ENCODE measurements at regions not wholly inside any gene's neighbourhood (a gene's known extent, or its start where the extent isn't known, plus 50 kb on each side); places are given as distances from the start of the nearest gene placed in this dataset.

DNA sequence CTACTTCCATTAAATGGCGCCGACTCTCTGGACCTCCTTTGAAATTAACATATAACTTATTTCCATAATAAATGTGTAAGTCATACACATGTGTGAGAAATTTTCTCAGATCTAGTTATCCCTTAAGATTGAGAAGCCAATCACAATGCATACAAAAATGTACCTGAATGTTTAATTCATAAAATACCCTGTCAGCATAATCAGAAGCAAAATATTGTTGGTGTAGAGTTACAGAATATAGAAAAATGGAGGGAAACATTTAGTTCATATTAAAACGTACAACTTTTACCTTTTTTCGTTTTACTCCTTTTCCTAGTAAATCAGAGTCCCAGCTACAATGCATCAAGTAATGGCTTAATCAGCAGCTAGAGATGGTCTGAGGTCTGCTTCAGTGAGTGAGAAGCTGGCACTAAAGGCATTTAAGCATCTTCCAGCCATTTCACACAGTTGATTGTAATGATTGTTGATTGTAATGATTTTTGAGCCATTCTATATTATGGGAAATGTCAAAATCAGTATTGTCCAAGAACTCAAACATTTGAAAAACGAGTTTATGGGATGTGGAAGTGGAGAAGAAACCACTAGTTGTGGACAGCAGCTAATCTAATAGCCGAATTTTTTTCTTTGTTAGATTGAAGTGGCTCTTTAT is 81.8 kb downstream of the ANXA1 start:
- no peaks in the 10 kb centered on the region for H3K27me3 ChIP-seq
- DNase-seq: no peak
- no peak overlapping the region for H3K9ac ChIP-seq (ENCODE audit: low read depth in 2 of 2, low read length in 2 of 2)
- no peaks in the 10 kb centered on the region for H3K4me1 ChIP-seq
- no peak overlapping the region for H3K4me3 ChIP-seq
- intact Hi-C loops (cut with DNase I): no loop called here
- TF ChIP-seq CTCF (IDR thresholded peaks at IDR 0.05): no peak
- no peak overlapping the region for H3K27ac ChIP-seq
- no peaks in the 10 kb centered on the region for H3K9me3 ChIP-seq
- no peaks in the 10 kb centered on the region for H3K36me3 ChIP-seq

DNA sequence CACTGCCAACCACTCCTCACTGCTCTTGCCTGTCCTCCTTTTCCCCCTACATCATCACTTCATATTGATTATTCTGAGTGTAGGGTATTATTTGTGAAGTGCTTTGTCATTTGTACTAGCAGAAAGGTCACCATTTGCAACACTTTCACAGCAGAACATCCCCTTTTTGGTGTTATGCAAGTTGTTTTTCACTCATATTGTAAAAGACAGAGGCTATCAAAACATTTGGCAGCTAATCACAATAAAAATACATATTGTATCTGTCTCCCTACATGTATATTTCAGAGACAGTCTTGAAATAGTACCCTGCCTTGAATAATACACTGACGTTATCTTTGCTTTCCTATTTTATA is 82.3 kb downstream of the ANXA1 start:
- intact Hi-C loops (cut with DNase I): no loop called here
- Histone ChIP-seq H3K9ac (ENCODE audit: low read depth in 2 of 2, low read length in 2 of 2) (no peak overlapping the region), H3K4me3 (no peak overlapping the region), H3K27me3 (no peaks in the 10 kb centered on the region), H3K4me1 (no peaks in the 10 kb centered on the region), H3K9me3 (no peaks in the 10 kb centered on the region), H3K36me3 (no peaks in the 10 kb centered on the region), H3K27ac (no peak overlapping the region)
- no peak for DNase-seq
- no peak for TF ChIP-seq CTCF (IDR thresholded peaks at IDR 0.05)

GRCh38 chr9:73237140-73237539 is 85.5 kb downstream of the ANXA1 start:
- Histone ChIP-seq H3K4me3 (no peak overlapping the region), H3K4me1 (no peaks in the 10 kb centered on the region), H3K36me3 (no peaks in the 10 kb centered on the region), H3K27ac (no peak overlapping the region), H3K9me3 (no peaks in the 10 kb centered on the region), H3K27me3 (no peaks in the 10 kb centered on the region), H3K9ac (ENCODE audit: low read depth in 2 of 2, low read length in 2 of 2) (no peak overlapping the region)
- no peak for DNase-seq
- intact Hi-C loops (cut with DNase I): no loop called here
- TF ChIP-seq CTCF (IDR thresholded peaks at IDR 0.05): no peak

- DNase-seq: no peak
- no peaks in the 10 kb centered on the region for H3K36me3 ChIP-seq
Observed at GRCh38 chr9:73239570-73240265, 88.1 kb downstream of the ANXA1 start.

DNA sequence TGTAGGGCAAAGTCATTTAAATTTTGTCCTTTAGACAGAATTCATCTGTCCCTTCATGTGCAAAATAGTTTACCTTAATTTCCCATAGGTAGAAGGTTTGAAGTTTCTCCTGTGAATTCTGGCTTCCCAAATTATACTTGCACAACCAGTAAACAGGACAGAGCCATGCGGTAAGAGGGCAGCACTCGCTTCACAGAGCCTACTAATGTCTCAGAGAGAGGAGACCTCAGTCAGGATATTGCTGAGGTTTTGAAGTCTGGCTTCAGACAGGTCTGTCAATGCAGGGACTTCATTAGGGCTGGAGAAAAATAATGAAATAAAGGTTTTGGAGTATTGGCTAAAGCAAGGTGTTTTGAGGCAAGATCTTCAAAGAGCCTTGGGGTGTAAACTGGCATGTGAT is 91.4 kb downstream of the ANXA1 start:
- no peak for TF ChIP-seq CTCF (IDR thresholded peaks at IDR 0.05)
- H3K9me3 ChIP-seq: no peaks in the 10 kb centered on the region
- DNase-seq: no peak
- no peak overlapping the region for H3K4me3 ChIP-seq
- intact Hi-C loops (cut with DNase I): no loop called here
- H3K27ac ChIP-seq: no peak overlapping the region
- no peak overlapping the region for H3K9ac ChIP-seq (ENCODE audit: low read depth in 2 of 2, low read length in 2 of 2)
- no peaks in the 10 kb centered on the region for H3K27me3 ChIP-seq
- no peaks in the 10 kb centered on the region for H3K36me3 ChIP-seq
- H3K4me1 ChIP-seq: no peaks in the 10 kb centered on the region

More at GRCh38 chr9:73239570-73240265, 88.1 kb downstream of the ANXA1 start:
- H3K27me3 ChIP-seq: no peaks in the 10 kb centered on the region
- H3K4me1 ChIP-seq: no peaks in the 10 kb centered on the region
- H3K4me3 ChIP-seq: no peak overlapping the region
- TF ChIP-seq CTCF (IDR thresholded peaks at IDR 0.05): no peak
- H3K9me3 ChIP-seq: no peaks in the 10 kb centered on the region
- H3K9ac ChIP-seq (ENCODE audit: low read depth in 2 of 2, low read length in 2 of 2): no peak overlapping the region
- H3K27ac ChIP-seq: no peak overlapping the region
- intact Hi-C loops (cut with DNase I): no loop called here

All from colonic mucosa (tissue), 4 donors.